ENCODE measurements at regions not wholly inside any gene's neighbourhood (a gene's known extent, or its start where the extent isn't known, plus 50 kb on each side); places are given as distances from the start of the nearest gene placed in this dataset.

- no peaks in the 10 kb centered on the region for H3K36me3 Mint-ChIP-seq (ENCODE audit: insufficient read depth in 2 of 2)
- DNase-seq (no peak), ATAC-seq (replicated peaks in 1 of 2) (no peak)
- H3K4me3 Mint-ChIP-seq: no peak overlapping the region
- peaks cover 2% of the 10 kb centered on the region in 2 donors for H3K9me3 Mint-ChIP-seq
- no peaks in the 10 kb centered on the region for H3K27me3 Mint-ChIP-seq (ENCODE audit: low read depth)
- no peak overlapping the region for H3K27ac Mint-ChIP-seq
- H3K4me1 Mint-ChIP-seq (ENCODE audit: low read depth): no peaks in the 10 kb centered on the region
These were observed 364.0 kb downstream of the MN1 start for GRCh38 chr22:27437570-27437969.

- no peaks in the 10 kb centered on the region for H3K36me3 Mint-ChIP-seq (ENCODE audit: insufficient read depth in 2 of 2)
- no peaks in the 10 kb centered on the region for H3K9me3 Mint-ChIP-seq
- H3K27ac Mint-ChIP-seq: no peak overlapping the region
- ATAC-seq (replicated peaks in 1 of 2) (no peak), DNase-seq (no peak)
- H3K27me3 Mint-ChIP-seq (ENCODE audit: low read depth): no peaks in the 10 kb centered on the region
- no peak overlapping the region for H3K4me3 Mint-ChIP-seq
- no peaks in the 10 kb centered on the region for H3K4me1 Mint-ChIP-seq (ENCODE audit: low read depth)
These were observed 363.1 kb downstream of the MN1 start for GRCh38 chr22:27438271-27438980.

GRCh38 chr22:27439131-27439530 lies 362.4 kb downstream of the MN1 start:
- ATAC-seq (replicated peaks in 1 of 2) (no peak), DNase-seq (no peak)
- Mint-ChIP-seq H3K36me3 (ENCODE audit: insufficient read depth in 2 of 2) (no peaks in the 10 kb centered on the region), H3K4me3 (no peak overlapping the region), H3K27me3 (ENCODE audit: low read depth) (no peaks in the 10 kb centered on the region), H3K4me1 (ENCODE audit: low read depth) (no peaks in the 10 kb centered on the region), H3K27ac (no peak overlapping the region), H3K9me3 (no peaks in the 10 kb centered on the region)

- ATAC-seq (replicated peaks in 1 of 2) (no peak), DNase-seq (no peak)
- H3K4me1 Mint-ChIP-seq (ENCODE audit: low read depth): no peaks in the 10 kb centered on the region
- no peaks in the 10 kb centered on the region for H3K9me3 Mint-ChIP-seq
- H3K27me3 Mint-ChIP-seq (ENCODE audit: low read depth): no peaks in the 10 kb centered on the region
- H3K27ac Mint-ChIP-seq: no peak overlapping the region
- H3K4me3 Mint-ChIP-seq: no peak overlapping the region
- H3K36me3 Mint-ChIP-seq (ENCODE audit: insufficient read depth in 2 of 2): no peaks in the 10 kb centered on the region
These were observed 361.2 kb downstream of the MN1 start for GRCh38 chr22:27440304-27440865.

DNA sequence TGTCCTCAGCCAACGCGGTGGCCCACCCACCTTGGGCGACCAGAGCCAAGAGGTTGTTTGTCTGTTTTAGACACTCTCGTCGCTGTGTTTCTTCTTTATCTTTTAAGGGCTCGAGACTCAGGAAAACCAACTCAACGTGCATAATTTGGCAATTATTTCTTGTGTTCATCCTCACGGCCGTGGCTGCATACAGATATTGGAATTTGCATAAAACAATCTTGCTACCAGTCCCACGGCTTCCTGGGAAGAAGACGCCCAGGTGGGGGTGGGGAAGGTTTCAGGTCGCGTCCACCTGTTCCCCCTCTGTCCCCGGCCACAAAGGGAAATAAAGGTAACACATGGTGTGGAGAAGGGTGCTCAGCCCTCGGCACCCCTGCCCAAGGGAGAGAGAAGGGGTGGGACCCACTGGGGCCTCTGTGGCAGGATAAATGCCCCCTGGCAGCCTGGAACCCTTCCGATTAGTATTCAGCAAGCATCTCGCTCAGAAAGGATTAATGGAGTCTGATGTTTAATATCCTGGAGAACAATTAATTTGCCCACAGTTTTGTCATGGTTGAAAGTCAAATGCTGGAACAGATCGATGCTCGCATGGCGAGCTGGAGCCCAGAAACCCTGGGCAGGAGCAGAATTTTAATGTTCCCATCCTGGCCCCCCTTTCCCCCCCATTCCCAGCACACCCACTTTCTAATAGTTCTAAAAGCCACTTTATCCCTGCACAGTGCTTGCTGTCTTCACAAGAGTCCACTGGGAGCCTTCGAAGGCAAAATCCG lies 359.7 kb downstream of the MN1 start:
- no peak overlapping the region for H3K27ac Mint-ChIP-seq
- no peaks in the 10 kb centered on the region for H3K4me1 Mint-ChIP-seq (ENCODE audit: low read depth)

GRCh38 chr22:27443306-27443705 lies 358.2 kb downstream of the MN1 start:
- no peaks in the 10 kb centered on the region for H3K9me3 Mint-ChIP-seq
- DNase-seq (no peak), ATAC-seq (replicated peaks in 1 of 2) (no peak)
- H3K27me3 Mint-ChIP-seq (ENCODE audit: low read depth): no peaks in the 10 kb centered on the region
- no peak overlapping the region for H3K4me3 Mint-ChIP-seq
- H3K27ac Mint-ChIP-seq: no peak overlapping the region
- no peaks in the 10 kb centered on the region for H3K36me3 Mint-ChIP-seq (ENCODE audit: insufficient read depth in 2 of 2)
- H3K4me1 Mint-ChIP-seq (ENCODE audit: low read depth): no peaks in the 10 kb centered on the region

More for the DNA sequence above, 359.7 kb downstream of the MN1 start:
- ATAC-seq (replicated peaks in 1 of 2) (no peak), DNase-seq (no peak)
- no peaks in the 10 kb centered on the region for H3K9me3 Mint-ChIP-seq
- H3K27me3 Mint-ChIP-seq (ENCODE audit: low read depth): no peaks in the 10 kb centered on the region
- H3K36me3 Mint-ChIP-seq (ENCODE audit: insufficient read depth in 2 of 2): no peaks in the 10 kb centered on the region
- H3K4me3 Mint-ChIP-seq: no peak overlapping the region

GRCh38 chr22:27445881-27446280 lies 355.7 kb downstream of the MN1 start:
- H3K27ac Mint-ChIP-seq: no peak overlapping the region
- no peaks in the 10 kb centered on the region for H3K27me3 Mint-ChIP-seq (ENCODE audit: low read depth)
- DNase-seq (no peak), ATAC-seq (replicated peaks in 1 of 2) (no peak)
- H3K9me3 Mint-ChIP-seq: peaks cover 3 to 4% of the 10 kb centered on the region in 2 donors
- H3K36me3 Mint-ChIP-seq (ENCODE audit: insufficient read depth in 2 of 2): no peaks in the 10 kb centered on the region
- no peaks in the 10 kb centered on the region for H3K4me1 Mint-ChIP-seq (ENCODE audit: low read depth)
- no peak overlapping the region for H3K4me3 Mint-ChIP-seq

DNA sequence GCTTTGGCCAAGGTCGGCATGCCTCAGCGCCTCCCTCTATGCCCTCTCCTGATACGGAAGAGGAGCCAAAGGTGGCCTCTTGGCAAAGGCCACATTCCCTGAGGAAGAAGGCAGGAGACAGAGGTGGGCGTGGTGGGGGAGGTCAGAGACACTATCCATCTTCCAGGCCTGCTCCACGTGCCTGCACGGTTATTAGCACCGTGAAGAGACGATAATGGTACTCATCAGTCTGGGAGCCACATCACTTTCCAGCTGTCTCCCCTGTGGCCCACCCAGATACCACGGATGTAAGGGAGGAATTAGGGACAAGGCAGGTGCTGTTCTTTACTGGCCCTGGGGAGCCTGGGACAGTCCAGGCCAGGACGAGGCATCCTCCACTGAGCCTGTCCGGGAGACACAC lies 354.3 kb downstream of the MN1 start:
- no peaks in the 10 kb centered on the region for H3K27me3 Mint-ChIP-seq (ENCODE audit: low read depth)
- DNase-seq (no peak), ATAC-seq (replicated peaks in 1 of 2) (no peak)
- H3K27ac Mint-ChIP-seq: no peak overlapping the region
- peaks cover 5 to 7% of the 10 kb centered on the region in 2 donors for H3K9me3 Mint-ChIP-seq
- no peaks in the 10 kb centered on the region for H3K4me1 Mint-ChIP-seq (ENCODE audit: low read depth)
- no peak overlapping the region for H3K4me3 Mint-ChIP-seq
- no peaks in the 10 kb centered on the region for H3K36me3 Mint-ChIP-seq (ENCODE audit: insufficient read depth in 2 of 2)

- no peak for ATAC-seq (replicated peaks in 1 of 2)
- Mint-ChIP-seq H3K27ac (no peak overlapping the region), H3K27me3 (ENCODE audit: low read depth) (no peaks in the 10 kb centered on the region), H3K36me3 (ENCODE audit: insufficient read depth in 2 of 2) (no peaks in the 10 kb centered on the region), H3K4me1 (ENCODE audit: low read depth) (no peaks in the 10 kb centered on the region), H3K9me3 (peaks cover 5 to 7% of the 10 kb centered on the region in 2 donors), H3K4me3 (no peak overlapping the region)
- DNase-seq: no peak
These were observed 351.1 kb downstream of the MN1 start for GRCh38 chr22:27450448-27450847.

DNA sequence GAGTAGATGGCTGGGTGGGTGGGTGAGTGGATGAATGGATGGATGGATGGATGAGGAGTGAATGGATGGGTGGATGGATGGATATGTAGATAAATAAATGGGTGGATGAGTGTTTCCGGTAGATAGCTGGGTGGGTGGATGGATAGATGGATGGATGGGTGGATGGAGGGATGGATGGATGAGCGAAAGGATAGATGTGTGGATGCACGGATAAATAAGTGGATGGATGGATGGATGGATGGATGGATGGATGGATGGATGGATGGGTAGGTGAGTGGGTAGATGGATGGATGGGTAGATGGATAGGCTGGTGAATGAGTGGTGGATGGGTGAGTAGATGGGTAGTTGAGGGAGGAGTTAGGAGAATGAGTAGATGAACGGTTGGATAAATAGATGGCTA lies 349.3 kb downstream of the MN1 start:
- Mint-ChIP-seq H3K27ac (no peak overlapping the region), H3K36me3 (ENCODE audit: insufficient read depth in 2 of 2) (no peaks in the 10 kb centered on the region), H3K9me3 (peaks cover 5 to 7% of the 10 kb centered on the region in 2 donors), H3K4me3 (no peak overlapping the region), H3K4me1 (ENCODE audit: low read depth) (no peaks in the 10 kb centered on the region), H3K27me3 (ENCODE audit: low read depth) (no peaks in the 10 kb centered on the region)
- ATAC-seq (replicated peaks in 1 of 2) (no peak), DNase-seq (no peak)

- ATAC-seq (replicated peaks in 1 of 2) (no peak), DNase-seq (no peak)
- Mint-ChIP-seq H3K4me3 (no peak overlapping the region), H3K9me3 (peaks cover 5 to 7% of the 10 kb centered on the region in 2 donors), H3K4me1 (ENCODE audit: low read depth) (no peaks in the 10 kb centered on the region), H3K27ac (no peak overlapping the region), H3K36me3 (ENCODE audit: insufficient read depth in 2 of 2) (no peaks in the 10 kb centered on the region), H3K27me3 (ENCODE audit: low read depth) (no peaks in the 10 kb centered on the region)
These were observed 348.6 kb downstream of the MN1 start for GRCh38 chr22:27452922-27453321.

- DNase-seq: no peak
- Mint-ChIP-seq H3K36me3 (ENCODE audit: insufficient read depth in 2 of 2) (no peaks in the 10 kb centered on the region), H3K4me3 (no peak overlapping the region), H3K27me3 (ENCODE audit: low read depth) (no peaks in the 10 kb centered on the region), H3K4me1 (ENCODE audit: low read depth) (no peaks in the 10 kb centered on the region), H3K27ac (no peak overlapping the region), H3K9me3 (peaks cover 5 to 7% of the 10 kb centered on the region in 2 donors)
- no peak for ATAC-seq (replicated peaks in 1 of 2)
These were observed 347.8 kb downstream of the MN1 start for GRCh38 chr22:27453725-27454124.

DNA sequence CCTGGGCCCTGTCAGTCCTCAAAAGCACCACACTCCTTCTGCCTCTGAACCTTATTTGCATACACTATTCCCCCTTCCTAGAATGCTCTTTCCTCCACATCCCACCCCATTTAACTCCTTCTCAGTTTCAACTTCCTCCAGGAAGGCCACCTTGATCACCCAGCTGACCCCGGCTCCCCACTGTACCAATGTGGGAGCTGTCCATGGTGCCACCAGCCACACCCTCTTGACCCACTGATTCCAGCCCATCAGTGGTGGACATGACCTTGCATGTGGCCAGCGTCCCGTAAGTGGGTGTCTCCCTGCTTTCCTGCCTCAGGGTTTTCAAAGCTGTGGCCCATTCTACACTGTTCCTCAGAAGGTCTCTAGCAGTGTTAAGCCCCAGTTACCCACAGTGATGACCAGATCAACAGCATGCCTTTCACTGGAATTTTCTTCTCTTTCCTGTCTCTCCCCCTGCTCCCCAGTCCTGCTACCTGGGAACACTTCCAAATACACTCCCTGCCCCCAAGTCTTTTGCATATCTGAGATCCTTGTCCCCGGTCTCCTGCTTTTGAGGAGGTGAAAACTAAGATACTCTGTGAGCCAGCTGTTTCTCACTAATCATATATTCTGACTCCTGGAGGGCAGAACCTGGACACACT lies 346.6 kb downstream of the MN1 start:
- ATAC-seq (replicated peaks in 1 of 2) (no peak), DNase-seq (no peak)
- no peak overlapping the region for H3K27ac Mint-ChIP-seq
- H3K4me1 Mint-ChIP-seq (ENCODE audit: low read depth): no peaks in the 10 kb centered on the region
- no peak overlapping the region for H3K4me3 Mint-ChIP-seq
- no peaks in the 10 kb centered on the region for H3K27me3 Mint-ChIP-seq (ENCODE audit: low read depth)
- H3K36me3 Mint-ChIP-seq (ENCODE audit: insufficient read depth in 2 of 2): no peaks in the 10 kb centered on the region
- peaks cover 5 to 7% of the 10 kb centered on the region in 2 donors for H3K9me3 Mint-ChIP-seq
